AG20443 (cell line): ENCODE measurements at regions not wholly inside any gene's neighbourhood (a gene's known extent, or its start where the extent isn't known, plus 50 kb on each side); places are given as distances from the start of the nearest gene placed in this dataset.

Source experiments
- DNase-seq: peaks from one replicate; pipeline ENCODE4 v3.0.0; 2012; ENCODE audit warnings: low spot score, mixed read lengths

DNA sequence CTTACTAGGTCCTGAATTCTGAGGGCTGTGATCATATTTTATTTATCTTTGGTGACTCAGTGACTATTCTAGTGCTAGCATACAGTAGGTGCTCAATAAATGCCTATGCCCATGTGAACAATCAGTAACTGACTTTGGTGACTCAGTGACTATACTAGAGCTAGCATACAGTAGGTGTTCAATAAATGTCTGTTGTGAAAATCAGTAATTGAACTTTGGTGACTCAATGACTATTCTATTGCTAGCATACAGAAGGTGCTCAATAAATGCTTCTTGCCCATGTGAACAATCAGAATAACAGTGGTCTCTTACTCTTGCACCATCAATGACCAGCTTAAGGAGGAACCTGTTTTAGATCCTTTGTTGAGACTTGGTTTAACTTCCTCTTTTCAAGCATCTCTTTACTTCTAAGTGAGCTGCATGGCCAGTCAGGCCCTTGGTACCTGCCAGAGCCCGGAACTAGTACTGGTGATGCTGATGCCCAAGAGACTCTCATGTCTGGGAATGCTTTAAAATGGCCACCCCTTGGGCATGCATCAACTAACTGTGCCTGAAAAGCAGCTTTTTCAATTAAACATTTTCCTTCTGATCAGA lies 214.9 kb upstream of the SPRED2 start:
- DNase-seq, result no peak

DNA sequence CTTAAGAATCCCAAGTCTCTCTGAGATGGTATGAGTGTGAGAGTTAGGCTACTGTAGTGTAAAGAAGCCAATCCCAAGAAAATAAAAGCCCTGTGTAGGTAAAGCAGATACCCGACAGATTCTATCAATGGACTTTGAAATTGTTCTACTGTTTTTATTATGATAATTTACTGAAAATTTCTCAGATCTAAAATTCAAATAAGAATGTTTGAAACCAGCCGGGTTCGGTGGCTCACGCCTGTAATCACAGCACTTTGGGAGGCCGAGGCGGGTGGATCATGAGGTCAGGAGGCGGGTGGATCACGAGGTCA lies 208.3 kb upstream of the SPRED2 start:
- no peak for DNase-seq

DNA sequence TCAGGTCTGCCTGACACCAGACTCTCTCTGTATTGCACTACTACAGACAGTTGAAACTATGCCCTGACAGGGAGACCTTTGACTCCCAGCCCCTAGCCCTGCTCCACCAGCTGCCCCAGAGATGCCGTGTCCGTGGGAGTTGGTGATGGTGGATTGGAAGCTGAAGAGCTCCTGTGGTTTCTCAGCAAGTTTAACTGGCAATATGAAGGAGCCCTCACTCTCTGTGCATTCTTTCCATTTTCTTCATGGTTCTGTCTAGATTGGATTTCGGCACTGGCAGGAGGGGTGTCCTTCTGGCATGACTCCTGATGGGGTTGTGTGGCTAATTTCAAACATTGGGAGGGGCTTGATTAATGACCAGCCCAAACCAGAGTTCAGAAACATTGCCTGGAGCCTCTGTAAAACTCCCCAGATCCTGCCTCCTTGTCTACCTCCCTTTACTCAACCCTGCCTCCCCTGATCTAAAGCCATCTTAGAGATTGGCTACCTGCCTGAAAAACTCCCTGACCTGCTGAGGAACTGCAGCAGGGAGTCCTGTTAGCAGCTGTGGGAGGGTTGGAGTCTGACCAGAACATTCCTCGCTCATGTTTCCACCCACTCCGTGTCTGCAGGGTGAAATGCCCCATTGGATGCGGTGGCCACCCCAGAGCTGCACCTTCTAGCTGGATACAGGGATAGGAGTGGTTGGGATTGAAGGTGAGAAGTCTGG lies 206.9 kb upstream of the SPRED2 start:
- peak; percentile 21 for DNase-seq

DNA sequence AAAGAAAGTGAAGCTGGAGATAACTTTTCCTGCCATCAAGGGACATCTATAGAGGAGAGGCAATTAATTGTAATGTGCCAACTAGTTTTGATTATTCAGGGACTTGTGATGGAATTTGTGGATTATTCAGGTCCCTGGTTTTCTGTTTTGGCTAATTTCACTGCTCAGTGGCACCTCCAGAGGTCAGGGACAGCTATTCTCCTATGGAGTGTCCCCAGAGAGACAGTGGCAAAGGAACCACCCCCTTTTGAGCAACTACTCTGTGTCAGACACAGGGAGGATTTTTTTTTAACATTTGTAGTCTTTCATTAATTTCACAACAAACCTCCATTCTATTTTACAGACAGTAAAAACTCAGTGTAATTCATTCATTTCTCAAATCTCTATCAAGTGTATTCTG lies 206.0 kb upstream of the SPRED2 start:
- DNase-seq, result peak; percentile 30

DNA sequence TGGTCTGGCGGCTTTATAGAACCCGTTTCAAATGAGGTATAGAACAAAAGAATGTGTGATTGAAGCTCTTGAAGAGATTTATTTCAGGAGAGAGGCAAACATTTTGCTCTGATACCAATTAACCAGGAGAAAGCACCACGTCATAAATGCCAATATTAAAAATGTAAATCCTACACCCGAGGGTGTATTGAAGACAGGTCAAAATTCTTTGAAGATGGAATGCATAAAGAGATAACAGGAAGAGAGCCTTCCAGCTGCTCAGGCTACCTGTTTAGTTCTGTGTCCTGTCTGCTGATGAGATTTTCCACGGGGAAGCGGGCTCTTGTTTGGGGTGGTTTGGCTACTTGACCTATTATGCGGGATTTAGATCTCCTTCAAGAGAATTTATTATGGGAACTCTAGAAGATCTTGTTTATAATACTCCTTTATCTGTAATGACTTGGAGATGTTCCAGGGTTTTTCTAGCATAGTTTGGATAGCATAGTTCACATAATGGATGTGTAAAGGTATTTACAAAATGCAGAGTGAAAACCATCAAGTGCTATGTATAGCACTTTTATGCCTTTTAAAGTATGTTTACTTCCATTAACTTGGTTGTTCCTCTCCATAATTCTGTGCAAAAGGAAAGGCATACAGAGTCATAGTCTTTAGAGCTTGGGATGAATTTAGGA lies 204.5 kb upstream of the SPRED2 start:
- no peak for DNase-seq

DNA sequence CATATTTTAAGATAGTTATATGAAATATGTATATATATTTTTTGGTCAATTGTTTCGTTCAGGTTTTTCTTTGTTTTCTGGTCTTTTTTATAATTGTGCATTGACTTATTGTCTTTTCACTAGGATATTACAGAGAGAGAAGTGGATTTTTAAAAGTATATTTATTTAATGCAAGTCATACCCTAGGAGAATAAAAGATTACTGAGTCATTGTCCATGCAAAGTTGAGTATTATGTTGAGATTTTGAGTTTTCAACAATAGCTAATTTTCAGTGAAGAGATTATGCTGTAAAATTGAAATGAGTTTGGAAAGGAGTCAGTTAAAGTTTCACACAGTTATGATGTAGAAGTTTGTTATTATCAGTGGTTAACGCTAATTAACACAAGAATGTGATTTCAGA lies 203.6 kb upstream of the SPRED2 start:
- DNase-seq, result no peak

DNA sequence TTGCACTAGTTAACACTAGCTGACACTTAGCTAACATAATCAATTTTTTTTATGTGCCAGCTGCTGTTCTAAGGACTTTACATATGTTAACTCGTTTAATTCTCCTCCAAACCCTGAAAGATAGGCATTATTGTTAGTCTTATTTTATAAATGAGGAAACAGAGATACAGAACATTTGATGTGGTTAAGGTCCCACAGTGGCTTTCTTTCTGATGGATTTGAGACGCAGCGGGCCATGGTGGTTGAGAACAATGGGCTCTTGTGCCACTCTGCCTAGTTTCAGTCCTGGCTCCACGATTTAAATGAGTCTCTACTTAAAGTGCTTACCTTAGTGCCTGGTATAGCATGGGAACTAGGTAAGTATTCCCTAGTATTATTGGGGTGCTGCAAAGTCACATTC lies 201.9 kb upstream of the SPRED2 start:
- no peak for DNase-seq

DNA sequence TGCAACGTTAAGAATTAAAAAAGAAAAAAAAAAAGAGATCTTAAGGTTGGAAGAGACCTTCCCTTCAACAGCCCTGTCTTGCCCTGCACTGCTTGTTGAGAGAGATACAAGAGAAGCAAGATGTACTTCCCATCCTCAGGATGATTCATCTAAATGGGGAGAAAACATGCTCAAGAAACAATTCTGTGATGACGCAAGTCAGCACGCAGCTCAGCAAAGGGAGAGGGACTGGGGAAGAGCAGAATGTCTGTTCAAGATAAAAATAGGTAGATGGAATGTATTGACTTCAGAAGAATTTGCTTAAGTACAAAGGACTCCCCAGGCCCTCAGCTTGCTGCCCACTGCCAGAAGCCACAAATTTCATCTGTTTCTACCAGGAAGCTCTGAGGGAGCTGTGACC lies 198.2 kb upstream of the SPRED2 start:
- peak; percentile 74 for DNase-seq

DNA sequence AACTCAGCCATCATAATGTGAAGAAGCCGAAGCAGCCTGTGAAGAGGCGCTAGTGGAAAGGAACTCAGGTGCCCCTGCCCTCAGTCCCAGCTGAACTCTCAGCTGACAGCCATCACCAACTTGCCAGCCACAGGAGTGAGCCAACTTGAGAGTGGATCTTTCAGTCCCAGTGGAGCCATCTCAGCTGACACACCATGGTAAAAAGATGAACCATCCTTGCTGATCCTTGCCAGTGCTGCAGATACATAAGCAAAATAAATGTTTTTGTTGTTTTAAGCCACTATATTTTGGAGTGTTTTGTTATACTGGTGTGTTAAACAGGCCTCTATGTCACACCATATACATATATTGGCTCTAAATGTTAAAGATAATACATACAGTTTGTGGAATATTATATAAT lies 195.8 kb upstream of the SPRED2 start:
- DNase-seq, result no peak

DNA sequence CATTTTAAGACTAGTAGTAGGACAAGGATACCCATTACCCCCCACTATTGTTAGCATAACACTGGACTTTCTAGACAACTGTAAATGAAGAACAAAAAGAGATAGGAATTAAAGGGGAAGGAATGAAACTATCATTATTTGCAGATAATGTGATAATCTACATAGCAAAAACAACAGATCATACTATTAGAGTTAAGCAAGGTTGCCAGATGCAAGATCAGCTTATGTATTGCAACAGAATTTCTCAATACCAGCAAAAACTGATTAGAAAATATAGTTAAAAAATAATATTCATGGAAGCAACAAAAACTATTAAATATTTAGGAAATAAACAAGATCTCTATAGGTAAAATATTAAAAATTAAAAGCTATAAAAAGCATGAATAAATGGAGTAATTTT lies 194.4 kb upstream of the SPRED2 start:
- no peak for DNase-seq

DNA sequence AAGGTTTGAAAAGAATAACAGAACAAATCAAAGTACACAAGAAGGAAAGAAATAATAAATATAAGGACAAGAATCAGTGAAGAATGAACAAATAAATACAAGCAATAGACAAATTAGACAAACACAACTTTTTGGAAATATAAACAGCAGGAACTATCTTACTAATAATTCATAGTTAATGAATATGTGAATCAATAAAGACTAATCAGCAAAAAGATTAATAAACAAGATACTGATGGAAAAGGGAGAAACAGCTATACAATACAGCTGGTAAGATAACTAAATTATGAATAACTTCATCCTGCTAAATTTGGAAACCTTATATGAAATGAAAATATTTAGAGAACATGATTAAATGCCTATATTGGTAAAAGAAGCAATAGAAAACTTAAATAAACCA lies 193.6 kb upstream of the SPRED2 start:
- DNase-seq, result no peak

DNA sequence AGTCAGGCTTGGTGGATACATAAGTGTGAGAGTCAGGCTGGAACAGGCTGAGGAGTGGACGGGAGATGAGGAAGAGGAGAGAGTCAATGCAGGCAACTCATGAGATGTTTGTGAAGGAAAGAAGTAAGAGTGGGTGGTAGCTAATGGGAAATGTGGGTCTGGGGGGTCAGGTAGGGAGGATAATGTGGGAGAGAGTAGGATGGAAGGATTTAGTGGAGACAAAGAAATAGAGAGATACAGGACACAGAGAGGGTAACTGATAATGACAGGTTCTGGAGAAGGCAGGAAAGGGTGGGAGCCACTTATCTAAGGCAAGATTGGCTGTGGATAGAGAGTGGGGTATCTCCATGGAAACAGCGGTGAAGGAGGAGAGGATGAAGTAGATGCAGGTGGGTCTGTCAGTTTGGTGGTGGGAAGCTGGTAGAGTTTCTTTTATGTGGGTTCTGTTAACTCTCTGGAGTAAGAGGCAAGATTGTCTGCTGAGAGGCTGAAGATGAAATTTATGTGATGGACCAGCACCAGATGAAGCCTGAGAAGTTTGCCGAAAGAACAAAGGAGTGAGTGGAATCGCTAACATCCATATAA lies 190.6 kb upstream of the SPRED2 start:
- no peak for DNase-seq

DNA sequence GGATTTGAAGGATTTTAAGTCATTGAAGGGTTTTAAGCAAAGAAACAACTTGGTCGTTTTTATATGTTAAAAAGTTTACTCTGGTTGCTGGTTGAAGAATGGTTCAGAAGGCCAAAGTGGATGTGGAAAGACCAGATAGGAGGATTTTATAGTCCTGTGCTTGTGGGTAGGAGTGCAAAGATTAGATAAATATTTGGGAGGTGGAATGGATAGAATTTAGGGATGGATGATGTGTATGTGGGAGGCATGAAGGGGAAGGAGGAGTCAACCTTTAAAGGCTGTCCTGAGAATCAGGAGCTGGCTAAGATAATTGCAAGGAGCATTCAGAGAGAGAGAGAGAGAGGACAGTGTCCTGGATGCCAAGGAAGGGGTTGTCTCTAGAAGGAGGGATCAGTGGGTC lies 190.1 kb upstream of the SPRED2 start:
- no peak for DNase-seq

DNA sequence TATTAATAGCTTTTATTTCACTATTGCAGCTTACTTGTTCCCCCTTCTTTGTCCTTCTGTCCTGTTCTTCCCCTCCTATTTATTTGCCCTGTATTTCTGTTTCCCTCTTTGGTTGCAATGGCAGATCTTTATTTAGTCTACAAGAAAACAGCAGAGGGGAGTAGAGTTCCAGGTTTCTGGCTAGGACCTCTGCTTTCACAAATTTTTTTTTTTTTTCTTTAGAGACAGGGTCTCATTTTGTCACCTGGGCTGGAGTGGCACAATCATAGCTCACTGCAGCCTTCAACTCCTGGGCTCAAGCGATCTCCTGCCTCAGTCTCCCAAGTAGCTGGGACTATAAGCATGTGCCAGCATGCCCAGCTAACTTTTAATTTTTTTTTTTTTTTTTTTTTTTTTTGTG lies 188.1 kb upstream of the SPRED2 start:
- no peak for DNase-seq

DNA sequence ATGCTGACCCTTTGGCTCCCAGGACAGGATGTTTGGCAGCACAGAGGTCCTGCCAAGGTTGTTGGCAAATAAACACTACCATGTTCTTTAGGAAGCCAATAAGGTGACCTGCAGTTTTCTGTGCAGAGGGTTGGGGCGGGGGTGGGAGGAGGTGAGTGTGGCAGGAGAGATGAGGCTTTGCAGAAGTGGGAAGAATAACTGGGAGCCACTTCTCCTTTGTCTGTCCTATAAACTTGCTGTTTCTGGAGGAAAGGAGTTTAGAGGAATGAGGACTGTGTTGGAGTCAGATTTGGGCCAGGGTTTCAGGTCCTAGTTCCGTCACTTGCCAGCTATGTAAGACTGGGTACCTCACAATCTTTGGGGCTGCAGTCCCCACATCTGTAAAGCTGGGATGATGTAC lies 187.6 kb upstream of the SPRED2 start:
- DNase-seq, result no peak

DNA sequence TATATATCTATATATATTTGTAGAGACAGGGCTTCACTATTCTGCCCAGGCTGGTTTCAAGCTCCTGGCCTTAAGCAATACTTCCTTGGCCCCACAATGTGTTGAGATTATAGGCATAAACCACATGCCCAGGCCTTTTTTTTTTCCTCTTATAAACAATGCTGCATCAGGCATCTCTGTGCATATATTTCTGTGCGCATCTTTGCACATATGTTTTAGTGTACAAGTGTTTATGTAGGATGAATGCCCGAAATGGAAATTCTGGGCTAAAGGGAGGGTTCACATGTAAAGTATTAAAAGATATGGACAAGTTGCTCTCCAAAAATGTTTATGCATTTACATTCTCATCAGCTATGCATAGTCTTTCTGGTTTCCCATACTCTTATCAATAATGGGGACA lies 183.2 kb upstream of the SPRED2 start:
- no peak for DNase-seq

DNA sequence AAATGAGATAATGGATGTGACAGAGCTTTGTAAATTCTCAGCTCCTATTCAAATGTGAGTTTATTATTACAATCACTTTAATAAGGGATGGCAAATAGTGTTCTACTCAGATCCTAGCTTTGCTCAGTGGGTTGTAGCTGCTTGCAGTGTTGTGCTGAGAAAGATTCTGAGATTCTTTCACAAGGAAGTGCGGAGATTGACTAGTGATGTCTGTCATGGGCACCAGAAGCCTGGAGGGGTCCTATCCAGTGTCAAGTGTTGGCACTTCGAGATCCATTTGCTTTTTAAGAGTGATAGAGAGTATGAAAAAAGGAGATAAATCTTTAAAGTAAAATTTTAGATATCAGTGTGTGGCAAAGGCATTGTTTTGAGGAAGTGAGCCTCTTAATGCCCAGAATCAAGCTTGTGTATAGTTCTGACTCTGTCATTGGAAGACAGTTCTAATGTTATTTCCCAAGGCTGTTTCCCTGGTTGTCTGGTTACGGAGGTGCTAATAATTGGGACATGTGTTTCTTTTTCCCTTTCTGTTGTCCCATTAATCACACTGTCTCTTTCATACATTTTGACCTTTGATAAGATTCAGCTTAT lies 181.7 kb upstream of the SPRED2 start:
- DNase-seq, result no peak

DNA sequence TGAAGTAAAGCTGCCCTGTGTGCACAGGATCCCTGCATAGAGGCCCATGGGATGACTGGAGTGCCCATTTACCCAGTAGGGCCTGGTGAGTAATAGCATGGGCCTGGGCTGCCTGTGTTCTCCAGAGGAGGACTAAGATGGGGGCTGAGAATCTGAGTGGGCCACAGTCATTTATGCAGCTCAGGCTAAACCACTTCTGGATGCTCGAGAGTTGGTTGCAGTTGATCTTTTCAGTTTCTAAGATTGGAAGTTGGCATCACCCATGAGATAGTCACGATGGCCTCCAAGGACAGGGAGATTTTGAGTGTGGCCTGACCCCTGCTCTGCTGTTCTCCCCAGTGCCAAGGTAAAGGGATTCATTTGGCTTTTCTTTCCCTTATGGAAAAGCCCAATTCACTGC lies 179.1 kb upstream of the SPRED2 start:
- no peak for DNase-seq

DNA sequence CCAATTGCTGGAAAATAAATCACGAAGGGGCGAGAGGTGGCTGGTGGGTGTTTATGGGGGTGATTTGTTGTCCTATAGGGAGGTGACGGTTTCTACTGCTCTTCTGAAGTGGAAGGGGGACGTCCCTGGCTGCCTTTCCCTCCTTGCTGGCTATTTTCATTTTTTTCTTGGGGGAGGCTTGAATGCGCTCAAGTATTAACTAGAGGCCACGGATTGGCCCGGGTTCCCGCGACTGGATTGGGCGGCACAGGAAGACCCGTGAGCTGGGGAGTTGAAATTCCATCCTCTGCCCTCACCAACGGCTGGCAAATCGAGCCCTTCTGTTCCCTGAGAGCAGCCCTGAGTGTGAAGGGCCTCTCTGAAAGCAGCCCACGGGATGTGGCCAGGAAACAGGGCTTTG lies 176.5 kb upstream of the SPRED2 start:
- no peak for DNase-seq

DNA sequence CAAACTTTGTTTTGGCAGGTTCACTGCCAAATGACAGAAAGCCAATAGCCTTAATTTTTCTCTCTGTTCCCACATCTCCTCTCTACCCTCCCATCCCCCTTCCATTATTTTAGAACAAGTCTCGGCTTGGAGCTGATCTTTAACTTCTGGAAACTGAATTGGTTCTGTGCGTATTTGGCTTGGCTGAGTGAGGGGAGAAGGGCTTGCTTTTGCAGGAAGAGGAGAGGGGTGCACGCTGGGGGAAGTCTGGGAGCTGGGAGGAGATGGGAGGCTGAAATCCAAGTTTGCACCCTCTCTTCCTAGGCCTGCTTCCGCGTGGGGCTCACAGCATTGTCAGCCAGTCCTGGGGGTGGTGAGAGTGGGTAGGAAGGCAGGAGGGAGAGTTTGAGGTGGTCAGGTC lies 176.1 kb upstream of the SPRED2 start:
- no peak for DNase-seq

DNA sequence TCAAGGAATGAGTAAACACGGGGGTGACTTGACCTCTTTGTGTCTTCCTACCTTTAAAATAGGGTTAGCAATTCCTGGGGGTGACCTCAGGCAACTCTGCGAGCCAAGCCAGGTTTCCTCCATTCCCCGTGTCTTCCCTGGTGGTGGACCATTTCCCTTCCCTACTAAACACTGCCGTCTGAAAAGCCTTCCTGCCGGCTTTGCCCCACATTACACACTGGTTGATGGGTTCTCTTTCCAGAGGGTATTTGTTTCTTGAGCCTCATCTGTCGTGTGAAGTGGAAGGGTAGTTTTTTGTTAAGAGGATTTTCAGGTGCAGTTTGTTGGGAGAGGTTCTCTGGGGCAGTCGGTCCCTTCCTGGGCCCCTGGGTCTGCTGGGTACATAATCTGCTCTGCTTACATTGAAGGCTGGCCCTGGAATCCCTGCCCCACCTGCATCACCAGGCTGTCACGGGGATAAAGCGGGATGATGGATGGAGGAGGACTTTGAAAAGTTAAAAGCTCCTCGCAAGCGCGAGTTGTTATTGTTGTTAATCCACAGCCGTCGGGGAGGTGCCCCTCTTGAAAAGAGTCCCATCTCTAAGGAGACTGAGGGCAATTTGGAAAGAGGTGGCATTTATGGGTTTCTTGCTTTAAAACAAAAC lies 175.4 kb upstream of the SPRED2 start:
- no peak for DNase-seq

DNA sequence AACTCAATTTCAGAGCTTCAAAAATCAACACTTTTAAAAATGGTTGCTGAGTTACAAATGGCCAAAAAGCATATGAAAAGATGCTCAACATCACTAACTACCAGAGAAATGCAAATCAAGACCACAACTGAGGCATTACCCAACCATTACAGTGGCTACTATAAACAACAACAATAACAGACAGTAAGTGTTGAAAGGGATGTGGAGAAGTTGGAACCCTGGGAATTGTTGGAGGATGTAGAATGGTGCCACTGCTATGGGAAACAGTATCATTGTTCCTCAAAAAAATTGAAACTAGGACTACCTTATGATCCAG lies 173.3 kb upstream of the SPRED2 start:
- DNase-seq, result no peak
